K562 (cell line): ENCODE measurements at regions not wholly inside any gene's neighbourhood (a gene's known extent, or its start where the extent isn't known, plus 50 kb on each side); places are given as distances from the start of the nearest gene placed in this dataset.
A peak's percentile ranks its signal among the peaks of the same experiment; 100 is the strongest.

ENCODE experiments used
- ATAC-seq: fragments of 200-7000 bp; cut with Tn5 transposase; 3 replicates; pipeline ENCODE4 v1.9.1; 2020; ENCODE audit warnings: moderate library complexity
- BruUV-seq: library from RNA; stranded (reverse); fragments of 400-500 nt; replicated peaks from 2 replicates; lab custom pipeline; 2021; lab: Mats Ljungman, UMichigan
- CTCF ChIA-PET: fragments of 300-600 bp; formaldehyde crosslinking; extraction: SDS; loops from one replicate; lab custom pipeline; 2021; ENCODE audit warnings: low intra/inter-chr PET ratio; lab: Yijun Ruan, JAX
- POLR2A ChIA-PET: fragments of 300-600, 350-650 bp; sonication (Branson Sonifier 250); formaldehyde crosslinking; extraction: SDS; loops from one replicate; lab custom pipeline; 2021; ENCODE audit warnings: antibody characterized with exemption, inconsistent platforms; lab: Yijun Ruan, JAX
- DNase-seq, 4 experiments: peaks; one replicate each; pipeline versions ENCODE4 v3.0.0 to v3.0.0-alpha.2; 2011 to 2018; ENCODE audit warnings: low spot score in 3 of 4, mixed read lengths in 3 of 4; ENCODE audit errors: extremely low read depth in 1 of 4
- FAIRE-seq: peaks from 2 replicates; lab custom pipeline; 2011; peaks lifted over from hg19 to GRCh38; lab: Jason Lieb, UNC
- H2AFZ ChIP-seq: 2 replicates; pipeline ENCODE4 v1.6.0; 2011; ENCODE audit warnings: low read depth, low read length, control low read depth, inconsistent platforms
- H3K27ac ChIP-seq: fragments of 200-600 bp; 3 replicates; pipeline ENCODE4 v1.8.0; 2011; ENCODE audit warnings: low read depth, mild to moderate bottlenecking, control low read depth, inconsistent platforms, low read length, moderate library complexity, mixed read lengths; ENCODE audit errors: extremely low read depth
- H3K27me3 ChIP-seq, 2 experiments: fragments of 300-600 bp in 1 of 2; 2 replicates in 1 of 2; 3 replicates in 1 of 2; pipeline versions ENCODE4 v1.6.0 to v1.8.0; 2011; ENCODE audit warnings: inconsistent platforms in 2 of 2, low read length in 2 of 2, mild to moderate bottlenecking in 1 of 2, mixed read lengths in 1 of 2, moderate library complexity in 1 of 2; ENCODE audit not compliant: control insufficient read depth in 2 of 2, insufficient read depth in 2 of 2
- H3K36me3 ChIP-seq: fragments of 300-600 bp; 3 replicates; pipeline ENCODE4 v1.8.0; 2011; ENCODE audit warnings: mild to moderate bottlenecking, low read length, inconsistent platforms; ENCODE audit not compliant: control insufficient read depth, insufficient read depth
- H3K4me1 ChIP-seq, 2 experiments: fragments of 200-600 bp in 1 of 2; replicated peaks in 1 of 2; 2 replicates in 1 of 2; 3 replicates in 1 of 2; pipeline versions ENCODE4 v1.5.1 to v1.8.0; 2011; ENCODE audit warnings: inconsistent platforms in 2 of 2, low read length in 2 of 2, mild to moderate bottlenecking in 1 of 2, mixed read lengths in 1 of 2, moderate library complexity in 1 of 2; ENCODE audit not compliant: control insufficient read depth in 2 of 2, insufficient read depth in 2 of 2
- H3K4me2 ChIP-seq: 2 replicates; pipeline ENCODE4 v1.6.1; 2011; ENCODE audit warnings: low read length, control low read depth, inconsistent platforms, mixed read lengths; ENCODE audit not compliant: insufficient read depth
- H3K4me3 ChIP-seq: fragments of 200-600 bp; sonication (generic), shearing (Covaris generic); 2 replicates; pipeline ENCODE4 v1.5.1; 2016; ENCODE audit warnings: control low read depth, inconsistent platforms
- H3K79me2 ChIP-seq: fragments of 200-600 bp; 3 replicates; pipeline ENCODE4 v1.8.0; 2011; ENCODE audit warnings: low read length, inconsistent platforms; ENCODE audit not compliant: control insufficient read depth, insufficient read depth
- H3K9ac ChIP-seq, 2 experiments: 2 replicates each; pipeline versions ENCODE4 v1.6.0 to v1.6.1; 2011; ENCODE audit warnings: low read depth in 2 of 2, low read length in 2 of 2, control low read depth in 1 of 2, inconsistent platforms in 1 of 2, mild to moderate bottlenecking in 1 of 2, mixed read lengths in 1 of 2; ENCODE audit not compliant: insufficient read depth in 1 of 2
- H3K9me1 ChIP-seq: one replicate; pipeline ENCODE4 v1.6.0; 2011; ENCODE audit warnings: inconsistent platforms, mild to moderate bottlenecking, low read length, moderate library complexity; ENCODE audit not compliant: control insufficient read depth, insufficient read depth
- H3K9me3 ChIP-seq: replicated peaks from 2 replicates; pipeline ENCODE4 v1.5.1; 2011; ENCODE audit warnings: low read depth, low read length, inconsistent platforms; ENCODE audit not compliant: control insufficient read depth, insufficient read depth
- H4K20me1 ChIP-seq: replicated peaks from 2 replicates; pipeline ENCODE4 v1.6.1; 2011; ENCODE audit warnings: low read length, inconsistent platforms, mixed read lengths; ENCODE audit not compliant: control insufficient read depth, insufficient read depth
- ATF3 ChIP-seq, 2 experiments: fragments of 450-650 bp in 1 of 2; sonication (generic) in 1 of 2; formaldehyde crosslinking in 1 of 2; IDR thresholded peaks in 1 of 2; conservative IDR thresholded peaks in 1 of 2; 2 replicates each; pipeline versions ENCODE4 v1.6.1 to v1.8.1; 2016 to 2023; ENCODE audit warnings: mild to moderate bottlenecking in 2 of 2, moderate library complexity in 2 of 2, inconsistent platforms in 1 of 2, missing genetic modification reagents in 1 of 2
- C11orf30 ChIP-seq: fragments of 450-650 bp; IDR thresholded peaks from 2 replicates; pipeline ENCODE4 v1.6.1; 2016; ENCODE audit warnings: low read depth, mild to moderate bottlenecking
- FOXA3 ChIP-seq, 2 experiments: fragments of 450-650 bp in 1 of 2; sonication (generic) in 1 of 2; formaldehyde crosslinking; IDR thresholded peaks in 1 of 2; conservative IDR thresholded peaks in 1 of 2; 2 replicates each; pipeline versions ENCODE4 v1.4.0 to v1.8.0; 2020 to 2022; ENCODE audit warnings: mild to moderate bottlenecking in 2 of 2, missing genetic modification reagents in 1 of 2
- JUNB ChIP-seq: fragments of 450-650 bp; formaldehyde crosslinking; conservative IDR thresholded peaks from 2 replicates; pipeline ENCODE4 v1.4.0; 2020; ENCODE audit warnings: mild to moderate bottlenecking
- JUND ChIP-seq, 2 experiments: IDR thresholded peaks; 2 replicates in 1 of 2; 3 replicates in 1 of 2; pipeline ENCODE4 v1.6.1; 2011; ENCODE audit warnings: borderline replicate concordance in 2 of 2, low read depth in 2 of 2, low read length in 2 of 2, improper control_type of control experiment in 1 of 2, missing biosample characterization in 1 of 2, missing genetic modification characterization in 1 of 2, missing genetic modification reagents in 1 of 2
- MAFF ChIP-seq: IDR thresholded peaks from 2 replicates; pipeline ENCODE4 v1.6.1; 2012; ENCODE audit warnings: low read length, improper control_type of control experiment
- MAFG ChIP-seq: fragments of 450-650 bp; conservative IDR thresholded peaks from 2 replicates; pipeline ENCODE4 v1.6.1; 2016; ENCODE audit warnings: missing genetic modification characterization, missing compliant biosample characterization
- MLX ChIP-seq, 2 experiments: fragments of 450-650 bp in 1 of 2; sonication (generic) in 1 of 2; formaldehyde crosslinking; conservative IDR thresholded peaks; 2 replicates each; pipeline versions ENCODE4 v1.4.0 to v1.8.1; 2020 to 2022; ENCODE audit warnings: mild to moderate bottlenecking in 1 of 2, missing genetic modification reagents in 1 of 2
- NFIC ChIP-seq: fragments of 450-650 bp; IDR thresholded peaks from 2 replicates; pipeline ENCODE4 v1.6.1; 2017; ENCODE audit warnings: mild to moderate bottlenecking, inconsistent platforms
- SMC3 ChIP-seq: conservative IDR thresholded peaks from 2 replicates; pipeline ENCODE4 v1.6.1; 2011; ENCODE audit warnings: low read depth, low read length, improper control_type of control experiment; ENCODE audit not compliant: insufficient read depth
- ZEB2 ChIP-seq: fragments of 450-650 bp; IDR thresholded peaks from 2 replicates; pipeline ENCODE4 v1.6.1; 2016
- ZNF316 ChIP-seq: fragments of 450-650 bp; IDR thresholded peaks from 2 replicates; pipeline ENCODE4 v1.6.1; 2016
- ZNF354B ChIP-seq: fragments of 250-450 bp; sonication (Bioruptor Pico); IDR thresholded peaks from 2 replicates; pipeline ENCODE4 v1.4.0; 2020
- ZNF41 ChIP-seq: fragments of 250-450 bp; sonication (Bioruptor Pico); conservative IDR thresholded peaks from 2 replicates; pipeline ENCODE4 v1.4.0; 2020; ENCODE audit warnings: mild to moderate bottlenecking
- WGBS: fragments of 100-300 bp; shearing (Covaris generic); methylation state at CpG from one replicate; pipeline ENCODE4 v1.1.6; 2016; ENCODE audit warnings: low coverage, mixed read lengths; ENCODE audit not compliant: insufficient coverage; ENCODE audit errors: missing lambda C conversion rate; 5-methylcytosine and 5-hydroxymethylcytosine counted together
- in situ Hi-C: fragments of 300-500 bp; cut with MboI; formaldehyde crosslinking; loops from 4 replicates; pipeline ENCODE4 v1.15.0; 2018; ENCODE audit warnings: inconsistent platforms, mixed read lengths
- intact Hi-C: fragments of 100-400 bp; cut with micrococcal nuclease; formaldehyde crosslinking; loops from 2 replicates; pipeline ENCODE4 v1.14.2; 2022

- TF ChIP-seq FOXA3 (CRISPR knock-in tag; conservative IDR thresholded peaks at IDR 0.05 in 1 of 2, IDR thresholded peaks at IDR 0.05 in 1 of 2) = no peak
- peak; percentile 49 for TF ChIP-seq NFIC
- H3K4me1 ChIP-seq = no peaks in the 10 kb centered on the region
- WGBS = 45% methylated on average over 2 of the region's 2 CpGs
- H3K9ac ChIP-seq = no peak overlapping the region
- in situ Hi-C loops (no loop called here), intact Hi-C loops (no loop called here)
- H3K4me3 ChIP-seq = no peak overlapping the region
- no peaks in the 10 kb centered on the region for H3K79me2 ChIP-seq
- H3K9me1 ChIP-seq = no peaks in the 10 kb centered on the region
- no peaks in the 10 kb centered on the region for H3K9me3 ChIP-seq
- no peak for ATAC-seq
- H4K20me1 ChIP-seq = no peaks in the 10 kb centered on the region
- no peaks in the 10 kb centered on the region for H3K27me3 ChIP-seq
- FAIRE-seq = no peak
- no peak overlapping the region for H3K27ac ChIP-seq
- BruUV-seq = no TSS peak
- POLR2A ChIA-PET = no interaction called here
- CTCF ChIA-PET = no interaction called here
- no peak overlapping the region for H2AFZ ChIP-seq
- no peaks in the 10 kb centered on the region for H3K36me3 ChIP-seq
- H3K4me2 ChIP-seq = no peak overlapping the region
- no peak for DNase-seq
These were observed 394.9 kb upstream of the ZEB2 start for GRCh38 chr2:144914622-144915318.

- H3K79me2 ChIP-seq = no peaks in the 10 kb centered on the region
- DNase-seq (no peak), FAIRE-seq (no peak), ATAC-seq (no peak)
- intact Hi-C loops = no loop called here
- no peaks in the 10 kb centered on the region for H3K27me3 ChIP-seq
- peak; percentile 61; the same call in 1 of the 2 replicates for TF ChIP-seq ATF3 (IDR thresholded peaks at IDR 0.05)
- no peak for TF ChIP-seq ATF3 (CRISPR knock-in tag; conservative IDR thresholded peaks at IDR 0.05)
- peak; percentile 28; the same call in 1 of the 2 replicates for TF ChIP-seq JUNB (CRISPR knock-in tag)
- TF ChIP-seq MAFG (tag) = peak; percentile 53; the same call in 1 of the 2 replicates
- no peak for TF ChIP-seq MLX (CRISPR knock-in tag; conservative IDR thresholded peaks at IDR 0.05)
- peak; percentile 54 for TF ChIP-seq C11orf30
- TF ChIP-seq ZNF316 = peak; percentile 80
- no peak for TF ChIP-seq ZEB2
- TF ChIP-seq SMC3 = no peak
- TF ChIP-seq JUND (IDR thresholded peaks at IDR 0.05; ENCODE audit: borderline replicate concordance, low read depth, low read length) = no peak
- peak; percentile 22; the same call in 1 of the 3 replicates for TF ChIP-seq JUND (tag; IDR thresholded peaks at IDR 0.05; ENCODE audit: borderline replicate concordance, low read depth, low read length)
- TF ChIP-seq ZNF354B (CRISPR knock-in tag) = no peak
- peak; percentile 5; the same call in 1 of the 2 replicates for TF ChIP-seq MAFF
- peak; percentile 93 for TF ChIP-seq NFIC
- no peak for TF ChIP-seq ZNF41
- H3K4me3 ChIP-seq = no peak overlapping the region
- H3K9me1 ChIP-seq = no peaks in the 10 kb centered on the region
- no TSS peak for BruUV-seq
- H3K4me2 ChIP-seq = no peak overlapping the region
- 0% methylated on average over 1 of the region's 1 CpG for WGBS
- H3K36me3 ChIP-seq = no peaks in the 10 kb centered on the region
- no peaks in the 10 kb centered on the region for H3K9me3 ChIP-seq
- no peak overlapping the region for H2AFZ ChIP-seq
- no peak overlapping the region for H3K9ac ChIP-seq
- no peaks in the 10 kb centered on the region for H3K4me1 ChIP-seq
- H3K27ac ChIP-seq = no peak overlapping the region
- in situ Hi-C loops = no loop called here
- no peaks in the 10 kb centered on the region for H4K20me1 ChIP-seq
- ChIA-PET CTCF (no interaction called here), POLR2A (no interaction called here)
These were observed 394.2 kb upstream of the ZEB2 start for GRCh38 chr2:144914113-144914512.
